ENCODE measurements at regions not wholly inside any gene's neighbourhood (a gene's known extent, or its start where the extent isn't known, plus 50 kb on each side); places are given as distances from the start of the nearest gene placed in this dataset.

GRCh38 chr3:135581806-135582205, 383.7 kb upstream of the PPP2R3A start (continued):
- TF ChIP-seq, protein P1, sequence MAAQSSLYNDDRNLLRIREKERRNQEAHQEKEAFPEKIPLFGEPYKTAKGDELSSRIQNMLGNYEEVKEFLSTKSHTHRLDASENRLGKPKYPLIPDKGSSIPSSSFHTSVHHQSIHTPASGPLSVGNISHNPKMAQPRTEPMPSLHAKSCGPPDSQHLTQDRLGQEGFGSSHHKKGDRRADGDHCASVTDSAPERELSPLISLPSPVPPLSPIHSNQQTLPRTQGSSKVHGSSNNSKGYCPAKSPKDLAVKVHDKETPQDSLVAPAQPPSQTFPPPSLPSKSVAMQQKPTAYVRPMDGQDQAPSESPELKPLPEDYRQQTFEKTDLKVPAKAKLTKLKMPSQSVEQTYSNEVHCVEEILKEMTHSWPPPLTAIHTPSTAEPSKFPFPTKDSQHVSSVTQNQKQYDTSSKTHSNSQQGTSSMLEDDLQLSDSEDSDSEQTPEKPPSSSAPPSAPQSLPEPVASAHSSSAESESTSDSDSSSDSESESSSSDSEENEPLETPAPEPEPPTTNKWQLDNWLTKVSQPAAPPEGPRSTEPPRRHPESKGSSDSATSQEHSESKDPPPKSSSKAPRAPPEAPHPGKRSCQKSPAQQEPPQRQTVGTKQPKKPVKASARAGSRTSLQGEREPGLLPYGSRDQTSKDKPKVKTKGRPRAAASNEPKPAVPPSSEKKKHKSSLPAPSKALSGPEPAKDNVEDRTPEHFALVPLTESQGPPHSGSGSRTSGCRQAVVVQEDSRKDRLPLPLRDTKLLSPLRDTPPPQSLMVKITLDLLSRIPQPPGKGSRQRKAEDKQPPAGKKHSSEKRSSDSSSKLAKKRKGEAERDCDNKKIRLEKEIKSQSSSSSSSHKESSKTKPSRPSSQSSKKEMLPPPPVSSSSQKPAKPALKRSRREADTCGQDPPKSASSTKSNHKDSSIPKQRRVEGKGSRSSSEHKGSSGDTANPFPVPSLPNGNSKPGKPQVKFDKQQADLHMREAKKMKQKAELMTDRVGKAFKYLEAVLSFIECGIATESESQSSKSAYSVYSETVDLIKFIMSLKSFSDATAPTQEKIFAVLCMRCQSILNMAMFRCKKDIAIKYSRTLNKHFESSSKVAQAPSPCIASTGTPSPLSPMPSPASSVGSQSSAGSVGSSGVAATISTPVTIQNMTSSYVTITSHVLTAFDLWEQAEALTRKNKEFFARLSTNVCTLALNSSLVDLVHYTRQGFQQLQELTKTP (IDR thresholded peaks at IDR 0.05; ENCODE audit: low read depth in 1 of 2, partially characterized antibody in 2 of 2) = peak in 1 of 2 experiments; percentile 29
- TF ChIP-seq BCOR (IDR thresholded peaks at IDR 0.05) (no peak), ZKSCAN1 (IDR thresholded peaks at IDR 0.05; ENCODE audit: low read depth, low read length) (no peak), BRF1 (IDR thresholded peaks at IDR 0.05; ENCODE audit: borderline replicate concordance, extremely low read depth, insufficient read length) (no peak), ZNF76 (CRISPR knock-in tag; IDR thresholded peaks at IDR 0.05; ENCODE audit: borderline replicate concordance) (no peak), MAFF (IDR thresholded peaks at IDR 0.05; ENCODE audit: low read length) (peak; percentile 69; the same call in 1 of the 2 replicates), SAFB (IDR thresholded peaks at IDR 0.05; ENCODE audit: borderline replicate concordance, low read depth, low read length) (no peak), ZNF431 (CRISPR knock-in tag; IDR thresholded peaks at IDR 0.05) (no peak), ARID2 (IDR thresholded peaks at IDR 0.05) (no peak), RBM17 (IDR thresholded peaks at IDR 0.05; ENCODE audit: borderline replicate concordance, low read depth, low read length) (no peak), ZKSCAN3 (CRISPR knock-in tag; IDR thresholded peaks at IDR 0.05) (no peak), ZNF79 (CRISPR knock-in tag; IDR thresholded peaks at IDR 0.05; ENCODE audit: low read depth) (no peak), ATF1 (CRISPR knock-in tag; IDR thresholded peaks at IDR 0.05) (no peak), ATF1 (tag; IDR thresholded peaks at IDR 0.05) (no peak), CBX1 (IDR thresholded peaks at IDR 0.05; ENCODE audit: low read depth) (no peak)
- TF ChIP-seq, protein P2, sequence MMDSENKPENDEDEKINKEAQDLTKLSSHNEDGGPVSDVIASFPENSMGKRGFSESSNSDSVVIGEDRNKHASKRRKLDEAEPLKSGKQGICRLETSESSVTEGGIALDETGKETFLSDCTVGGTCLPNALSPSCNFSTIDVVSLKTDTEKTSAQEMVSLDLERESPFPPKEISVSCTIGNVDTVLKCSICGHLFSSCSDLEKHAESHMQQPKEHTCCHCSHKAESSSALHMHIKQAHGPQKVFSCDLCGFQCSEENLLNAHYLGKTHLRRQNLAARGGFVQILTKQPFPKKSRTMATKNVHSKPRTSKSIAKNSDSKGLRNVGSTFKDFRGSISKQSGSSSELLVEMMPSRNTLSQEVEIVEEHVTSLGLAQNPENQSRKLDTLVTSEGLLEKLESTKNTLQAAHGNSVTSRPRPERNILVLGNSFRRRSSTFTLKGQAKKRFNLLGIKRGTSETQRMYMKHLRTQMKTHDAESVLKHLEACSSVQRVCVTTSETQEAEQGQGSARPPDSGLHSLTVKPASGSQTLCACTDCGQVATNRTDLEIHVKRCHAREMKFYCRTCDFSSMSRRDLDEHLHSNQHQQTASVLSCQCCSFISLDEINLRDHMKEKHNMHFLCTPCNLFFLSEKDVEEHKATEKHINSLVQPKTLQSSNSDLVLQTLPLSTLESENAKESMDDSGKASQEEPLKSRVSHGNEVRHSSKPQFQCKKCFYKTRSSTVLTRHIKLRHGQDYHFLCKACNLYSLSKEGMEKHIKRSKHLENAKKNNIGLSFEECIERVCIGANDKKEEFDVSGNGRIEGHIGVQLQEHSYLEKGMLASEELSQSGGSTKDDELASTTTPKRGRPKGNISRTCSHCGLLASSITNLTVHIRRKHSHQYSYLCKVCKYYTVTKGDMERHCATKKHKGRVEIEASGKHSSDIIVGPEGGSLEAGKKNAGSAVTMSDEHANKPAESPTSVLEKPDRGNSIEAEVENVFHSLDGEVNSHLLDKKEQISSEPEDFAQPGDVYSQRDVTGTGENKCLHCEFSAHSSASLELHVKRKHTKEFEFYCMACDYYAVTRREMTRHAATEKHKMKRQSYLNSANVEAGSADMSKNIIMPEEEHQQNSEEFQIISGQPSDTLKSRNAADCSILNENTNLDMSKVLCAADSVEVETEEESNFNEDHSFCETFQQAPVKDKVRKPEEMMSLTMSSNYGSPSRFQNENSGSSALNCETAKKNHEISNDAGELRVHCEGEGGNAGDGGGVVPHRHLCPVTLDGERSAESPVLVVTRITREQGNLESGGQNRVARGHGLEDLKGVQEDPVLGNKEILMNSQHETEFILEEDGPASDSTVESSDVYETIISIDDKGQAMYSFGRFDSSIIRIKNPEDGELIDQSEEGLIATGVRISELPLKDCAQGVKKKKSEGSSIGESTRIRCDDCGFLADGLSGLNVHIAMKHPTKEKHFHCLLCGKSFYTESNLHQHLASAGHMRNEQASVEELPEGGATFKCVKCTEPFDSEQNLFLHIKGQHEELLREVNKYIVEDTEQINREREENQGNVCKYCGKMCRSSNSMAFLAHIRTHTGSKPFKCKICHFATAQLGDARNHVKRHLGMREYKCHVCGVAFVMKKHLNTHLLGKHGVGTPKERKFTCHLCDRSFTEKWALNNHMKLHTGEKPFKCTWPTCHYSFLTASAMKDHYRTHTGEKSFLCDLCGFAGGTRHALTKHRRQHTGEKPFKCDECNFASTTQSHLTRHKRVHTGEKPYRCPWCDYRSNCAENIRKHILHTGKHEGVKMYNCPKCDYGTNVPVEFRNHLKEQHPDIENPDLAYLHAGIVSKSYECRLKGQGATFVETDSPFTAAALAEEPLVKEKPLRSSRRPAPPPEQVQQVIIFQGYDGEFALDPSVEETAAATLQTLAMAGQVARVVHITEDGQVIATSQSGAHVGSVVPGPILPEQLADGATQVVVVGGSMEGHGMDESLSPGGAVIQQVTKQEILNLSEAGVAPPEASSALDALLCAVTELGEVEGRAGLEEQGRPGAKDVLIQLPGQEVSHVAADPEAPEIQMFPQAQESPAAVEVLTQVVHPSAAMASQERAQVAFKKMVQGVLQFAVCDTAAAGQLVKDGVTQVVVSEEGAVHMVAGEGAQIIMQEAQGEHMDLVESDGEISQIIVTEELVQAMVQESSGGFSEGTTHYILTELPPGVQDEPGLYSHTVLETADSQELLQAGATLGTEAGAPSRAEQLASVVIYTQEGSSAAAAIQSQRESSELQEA (IDR thresholded peaks at IDR 0.05; ENCODE audit: low read depth) = no peak
- TF ChIP-seq, protein P3, sequence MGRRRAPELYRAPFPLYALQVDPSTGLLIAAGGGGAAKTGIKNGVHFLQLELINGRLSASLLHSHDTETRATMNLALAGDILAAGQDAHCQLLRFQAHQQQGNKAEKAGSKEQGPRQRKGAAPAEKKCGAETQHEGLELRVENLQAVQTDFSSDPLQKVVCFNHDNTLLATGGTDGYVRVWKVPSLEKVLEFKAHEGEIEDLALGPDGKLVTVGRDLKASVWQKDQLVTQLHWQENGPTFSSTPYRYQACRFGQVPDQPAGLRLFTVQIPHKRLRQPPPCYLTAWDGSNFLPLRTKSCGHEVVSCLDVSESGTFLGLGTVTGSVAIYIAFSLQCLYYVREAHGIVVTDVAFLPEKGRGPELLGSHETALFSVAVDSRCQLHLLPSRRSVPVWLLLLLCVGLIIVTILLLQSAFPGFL (CRISPR knock-in tag; IDR thresholded peaks at IDR 0.05) = no peak

Data from K562 (cell line).